ENCODE measurements at regions not wholly inside any gene's neighbourhood (a gene's known extent, or its start where the extent isn't known, plus 50 kb on each side); places are given as distances from the start of the nearest gene placed in this dataset.

DNA sequence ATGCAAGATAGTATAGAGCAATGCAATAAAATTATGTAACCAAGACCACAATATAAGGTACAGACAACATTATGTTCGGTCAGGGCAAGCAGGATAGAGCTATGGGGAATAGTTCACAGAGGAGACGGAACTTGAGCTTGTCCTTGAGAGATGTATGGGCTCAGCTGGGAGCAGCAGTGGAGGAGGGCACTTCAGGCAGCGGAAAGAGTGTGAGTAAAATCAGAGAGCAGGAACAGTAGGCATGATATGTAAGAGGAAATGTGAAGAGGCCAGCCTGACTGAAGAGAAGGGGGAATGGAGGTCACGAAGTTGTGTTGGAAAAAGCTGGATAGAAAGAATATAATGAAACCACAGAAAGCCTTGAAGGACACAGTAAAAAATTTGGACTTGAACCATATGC, 217.2 kb upstream of the NOCT start:
- no peaks in the 10 kb centered on the region for H3K9me3 ChIP-seq
- no peaks in the 10 kb centered on the region for H3K36me3 ChIP-seq
- no peak for DNase-seq
- H3K4me1 ChIP-seq = no peaks in the 10 kb centered on the region
- H3K4me3 ChIP-seq (ENCODE audit: low read depth, low read length) = no peak overlapping the region
- peaks cover 25% of the 10 kb centered on the region for H3K27me3 ChIP-seq
- TF ChIP-seq, protein P1, sequence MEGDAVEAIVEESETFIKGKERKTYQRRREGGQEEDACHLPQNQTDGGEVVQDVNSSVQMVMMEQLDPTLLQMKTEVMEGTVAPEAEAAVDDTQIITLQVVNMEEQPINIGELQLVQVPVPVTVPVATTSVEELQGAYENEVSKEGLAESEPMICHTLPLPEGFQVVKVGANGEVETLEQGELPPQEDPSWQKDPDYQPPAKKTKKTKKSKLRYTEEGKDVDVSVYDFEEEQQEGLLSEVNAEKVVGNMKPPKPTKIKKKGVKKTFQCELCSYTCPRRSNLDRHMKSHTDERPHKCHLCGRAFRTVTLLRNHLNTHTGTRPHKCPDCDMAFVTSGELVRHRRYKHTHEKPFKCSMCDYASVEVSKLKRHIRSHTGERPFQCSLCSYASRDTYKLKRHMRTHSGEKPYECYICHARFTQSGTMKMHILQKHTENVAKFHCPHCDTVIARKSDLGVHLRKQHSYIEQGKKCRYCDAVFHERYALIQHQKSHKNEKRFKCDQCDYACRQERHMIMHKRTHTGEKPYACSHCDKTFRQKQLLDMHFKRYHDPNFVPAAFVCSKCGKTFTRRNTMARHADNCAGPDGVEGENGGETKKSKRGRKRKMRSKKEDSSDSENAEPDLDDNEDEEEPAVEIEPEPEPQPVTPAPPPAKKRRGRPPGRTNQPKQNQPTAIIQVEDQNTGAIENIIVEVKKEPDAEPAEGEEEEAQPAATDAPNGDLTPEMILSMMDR (IDR thresholded peaks at IDR 0.05; ENCODE audit: low read depth, low read length) = no peak

DNA sequence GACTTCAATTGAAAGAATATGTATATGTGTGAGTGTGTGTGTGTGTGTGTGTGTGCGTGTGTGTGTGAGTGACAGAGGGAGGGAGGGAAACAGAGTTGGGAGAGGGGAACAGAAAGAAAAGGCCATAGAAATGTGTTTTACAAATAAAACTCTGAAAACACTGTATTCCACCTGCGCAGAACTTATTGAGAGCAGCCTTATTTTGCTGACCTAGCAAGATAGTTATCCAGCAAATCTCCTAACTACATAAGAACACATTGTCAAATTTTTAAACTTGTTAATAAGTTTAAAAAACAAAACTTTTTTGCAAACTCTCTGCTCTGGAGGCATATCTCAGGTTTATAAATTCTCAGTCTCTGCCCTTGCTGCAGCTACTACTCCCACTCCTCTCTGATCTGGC, 217.9 kb upstream of the NOCT start:
- no peaks in the 10 kb centered on the region for H3K4me1 ChIP-seq
- H3K27me3 ChIP-seq = peaks cover 17% of the 10 kb centered on the region
- no peaks in the 10 kb centered on the region for H3K9me3 ChIP-seq
- no peak for DNase-seq
- no peaks in the 10 kb centered on the region for H3K36me3 ChIP-seq
- no peak overlapping the region for H3K4me3 ChIP-seq (ENCODE audit: low read depth, low read length)
- TF ChIP-seq, protein P1 (IDR thresholded peaks at IDR 0.05; ENCODE audit: low read depth, low read length) = no peak

DNA sequence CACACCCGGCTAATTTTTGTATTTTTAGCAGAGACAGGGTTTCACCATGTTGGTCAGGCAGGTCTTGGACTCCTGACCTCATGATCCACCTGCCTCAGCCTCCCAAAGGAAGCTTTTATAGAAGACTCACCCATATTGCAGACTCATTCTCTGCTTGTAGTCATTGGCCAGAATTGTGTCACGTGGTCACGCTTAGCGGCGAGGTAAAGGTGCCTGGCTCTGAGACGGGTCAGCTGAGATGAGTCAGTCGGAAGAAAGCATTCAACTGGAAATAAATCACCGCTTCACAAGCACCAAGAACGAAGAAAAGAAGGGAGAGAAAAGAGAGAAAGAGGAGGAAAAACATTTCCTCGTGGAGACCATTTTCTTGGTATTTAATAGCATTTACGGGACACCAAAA, 218.8 kb upstream of the NOCT start:
- TF ChIP-seq, protein P1 (IDR thresholded peaks at IDR 0.05; ENCODE audit: low read depth, low read length) = no peak
- Histone ChIP-seq H3K4me1 (no peaks in the 10 kb centered on the region), H3K9me3 (no peaks in the 10 kb centered on the region), H3K4me3 (ENCODE audit: low read depth, low read length) (no peak overlapping the region), H3K27me3 (peaks cover 13% of the 10 kb centered on the region), H3K36me3 (no peaks in the 10 kb centered on the region)
- DNase-seq = no peak

DNA sequence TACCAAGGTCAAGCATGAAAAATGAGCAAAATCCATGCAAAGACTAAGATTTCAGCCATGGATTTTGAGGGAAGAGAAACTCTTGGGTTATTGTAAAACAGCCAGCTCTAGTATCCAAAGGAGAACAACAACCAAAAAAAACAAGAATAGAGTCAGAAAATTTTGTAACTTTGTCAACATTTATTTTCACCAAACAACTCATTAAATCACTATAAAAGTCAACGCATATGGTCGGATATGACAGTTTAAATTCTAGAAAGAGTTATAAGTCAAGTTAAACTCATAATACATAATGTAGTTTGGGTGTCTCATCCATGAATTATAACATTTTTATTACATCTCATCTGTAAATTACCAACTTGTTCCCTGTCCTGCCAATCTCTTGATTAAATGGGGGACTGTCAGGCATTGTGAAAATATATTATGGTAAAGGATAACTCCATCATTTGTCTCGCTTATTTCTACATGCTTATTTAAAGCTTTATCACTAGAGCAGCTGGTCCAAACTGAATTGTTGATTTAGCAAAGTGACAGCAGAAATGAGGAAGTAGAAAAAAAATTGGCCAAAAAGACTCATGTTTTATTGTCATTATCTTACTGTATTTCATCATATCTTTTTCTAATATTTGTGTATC, 224.8 kb upstream of the NOCT start:
- Histone ChIP-seq H3K27me3 (no peaks in the 10 kb centered on the region), H3K4me1 (no peaks in the 10 kb centered on the region), H3K36me3 (no peaks in the 10 kb centered on the region), H3K9me3 (no peaks in the 10 kb centered on the region), H3K4me3 (ENCODE audit: low read depth, low read length) (no peak overlapping the region)
- DNase-seq = no peak
- TF ChIP-seq, protein P1 (IDR thresholded peaks at IDR 0.05; ENCODE audit: low read depth, low read length) = no peak

DNA sequence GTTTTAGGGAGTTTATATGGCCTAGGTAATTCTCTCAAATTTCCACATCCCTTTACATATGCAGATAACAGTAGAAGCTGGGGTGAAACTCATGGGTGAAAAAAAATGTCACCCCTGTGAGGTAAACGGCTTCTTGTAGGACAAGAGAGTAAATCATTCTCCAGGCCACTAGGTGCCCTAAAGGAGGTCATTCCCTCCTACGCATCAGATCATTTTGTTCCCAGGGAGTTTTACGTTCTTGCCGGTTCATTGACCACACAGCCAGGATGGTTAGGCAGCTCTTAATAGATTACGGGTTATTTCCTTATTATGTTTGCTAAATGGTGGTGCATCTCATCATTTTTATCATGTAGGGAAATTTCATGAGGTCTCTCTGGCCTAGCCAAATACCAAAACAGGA, 225.8 kb upstream of the NOCT start:
- H3K9me3 ChIP-seq = no peaks in the 10 kb centered on the region
- no peaks in the 10 kb centered on the region for H3K27me3 ChIP-seq
- TF ChIP-seq, protein P1 (IDR thresholded peaks at IDR 0.05; ENCODE audit: low read depth, low read length) = no peak
- no peaks in the 10 kb centered on the region for H3K36me3 ChIP-seq
- H3K4me1 ChIP-seq = no peaks in the 10 kb centered on the region
- H3K4me3 ChIP-seq (ENCODE audit: low read depth, low read length) = no peak overlapping the region
- DNase-seq = no peak

DNA sequence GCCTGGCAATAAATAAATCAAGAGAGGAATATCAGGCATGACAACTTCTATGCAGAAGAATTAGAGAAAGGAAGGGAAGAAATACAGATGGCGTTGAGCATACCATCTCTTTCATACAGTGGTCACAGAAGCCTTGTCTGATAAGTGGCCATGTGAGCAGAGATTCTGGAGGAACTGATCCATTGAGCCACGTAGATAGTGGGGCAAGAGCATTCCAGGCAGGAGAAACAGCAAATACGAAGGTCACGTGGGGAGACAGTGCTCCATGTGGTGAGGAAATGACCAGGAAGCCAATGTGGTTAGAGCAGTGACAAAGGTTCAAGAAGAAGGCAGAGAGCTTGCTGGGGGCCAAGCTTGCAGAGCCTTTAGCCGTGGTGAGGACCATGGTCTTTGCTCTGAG, 226.7 kb upstream of the NOCT start:
- no peaks in the 10 kb centered on the region for H3K27me3 ChIP-seq
- TF ChIP-seq, protein P1 (IDR thresholded peaks at IDR 0.05; ENCODE audit: low read depth, low read length) = no peak
- no peak for DNase-seq
- no peaks in the 10 kb centered on the region for H3K9me3 ChIP-seq
- H3K4me1 ChIP-seq = no peaks in the 10 kb centered on the region
- H3K4me3 ChIP-seq (ENCODE audit: low read depth, low read length) = no peak overlapping the region
- H3K36me3 ChIP-seq = no peaks in the 10 kb centered on the region
